WTC11 (cell line): ENCODE measurements at regions not wholly inside any gene's neighbourhood (a gene's known extent, or its start where the extent isn't known, plus 50 kb on each side); places are given as distances from the start of the nearest gene placed in this dataset.

Experiments used
- ATAC-seq: fragments of 200-7000 bp; cut with Tn5 transposase; 2 replicates; pipeline ENCODE4 v1.10.0; 2021; ENCODE audit warnings: mild to moderate bottlenecking, moderate library complexity
- CTCF ChIA-PET: fragments of 300-600 bp; sonication (Branson Sonifier 250); formaldehyde crosslinking; loops from one replicate; lab custom pipeline; 2021; ENCODE audit warnings: antibody characterized with exemption; lab: Charles Lee
- POLR2A ChIA-PET: fragments of 350-600 bp; sonication (Branson Sonifier 250); formaldehyde crosslinking; loops from one replicate; lab custom pipeline; 2021; ENCODE audit warnings: antibody characterized with exemption; lab: Charles Lee
- DNase-seq: peaks from one replicate; pipeline ENCODE4 v3.0.0; 2021; ENCODE audit warnings: low spot score
- H3K27ac Mint-ChIP-seq: 2 replicates; pipeline ENCODE4 v1.8.0; 2021; ENCODE audit warnings: mixed read lengths
- H3K27me3 Mint-ChIP-seq: 2 replicates; pipeline ENCODE4 v1.8.0; 2021; ENCODE audit warnings: low read depth, mild to moderate bottlenecking, moderate library complexity, mixed read lengths
- H3K36me3 Mint-ChIP-seq: 2 replicates; pipeline ENCODE4 v1.8.0; 2021; ENCODE audit warnings: mixed read lengths
- H3K4me1 Mint-ChIP-seq: 2 replicates; pipeline ENCODE4 v1.8.0; 2022; ENCODE audit warnings: mixed read lengths
- H3K4me3 Mint-ChIP-seq: 2 replicates; pipeline ENCODE4 v1.8.0; 2021; ENCODE audit warnings: mild to moderate bottlenecking, moderate library complexity, mixed read lengths
- H3K9me3 Mint-ChIP-seq: 2 replicates; pipeline ENCODE4 v1.8.0; 2021; ENCODE audit warnings: mixed read lengths
- CREB1 ChIP-seq: sonication (generic); formaldehyde crosslinking; IDR thresholded peaks from 2 replicates; pipeline ENCODE4 v1.8.0; 2023; ENCODE audit warnings: mild to moderate bottlenecking, missing genetic modification reagents
- EMX1 ChIP-seq: fragments of 250-450 bp; sonication (Bioruptor Pico); IDR thresholded peaks from 2 replicates; pipeline ENCODE4 v1.8.0; 2021; ENCODE audit warnings: mild to moderate bottlenecking
- FOXP1 ChIP-seq: sonication (generic); formaldehyde crosslinking; IDR thresholded peaks from 2 replicates; pipeline ENCODE4 v1.8.0; 2022; ENCODE audit warnings: missing genetic modification reagents, mild to moderate bottlenecking, moderate library complexity, borderline replicate concordance
- NFE2L1 ChIP-seq: sonication (generic); formaldehyde crosslinking; IDR thresholded peaks from 2 replicates; pipeline ENCODE4 v1.8.1; 2023; ENCODE audit warnings: missing genetic modification reagents
- NFYB ChIP-seq: sonication (generic); formaldehyde crosslinking; conservative IDR thresholded peaks from 2 replicates; pipeline ENCODE4 v1.8.0; 2022; ENCODE audit warnings: low read depth, missing genetic modification reagents
- NR3C1 ChIP-seq: sonication (generic); formaldehyde crosslinking; conservative IDR thresholded peaks from 2 replicates; pipeline ENCODE4 v1.8.1; 2023; ENCODE audit warnings: low read depth, mild to moderate bottlenecking, missing genetic modification reagents
- SMAD4 ChIP-seq: sonication (generic); formaldehyde crosslinking; IDR thresholded peaks from 2 replicates; pipeline ENCODE4 v1.8.0; 2022; ENCODE audit warnings: mild to moderate bottlenecking, missing genetic modification reagents
- TEAD4 ChIP-seq: sonication (generic); formaldehyde crosslinking; IDR thresholded peaks from 2 replicates; pipeline ENCODE4 v1.8.0; 2022; ENCODE audit warnings: mild to moderate bottlenecking, missing genetic modification reagents
- ZNF416 ChIP-seq: fragments of 250-450 bp; sonication (Bioruptor Pico); IDR thresholded peaks from 2 replicates; pipeline ENCODE4 v1.9.0; 2021; ENCODE audit warnings: mild to moderate bottlenecking, inconsistent platforms
- TF ChIP-seq, protein P1 (sequence below): sonication (generic); formaldehyde crosslinking; IDR thresholded peaks from 2 replicates; pipeline ENCODE4 v1.8.0; 2023; ENCODE audit warnings: missing genetic modification reagents, mild to moderate bottlenecking, borderline replicate concordance
- TF ChIP-seq, protein P2 (sequence below): sonication (generic); formaldehyde crosslinking; IDR thresholded peaks from 2 replicates; pipeline ENCODE4 v1.8.1; 2022; ENCODE audit warnings: low read depth, missing genetic modification reagents, borderline replicate concordance
- TF ChIP-seq, protein P3 (sequence below): sonication (generic); formaldehyde crosslinking; IDR thresholded peaks from 2 replicates; pipeline ENCODE4 v1.8.1; 2023; ENCODE audit warnings: mild to moderate bottlenecking, moderate library complexity, missing genetic modification reagents
- TF ChIP-seq, protein P4 (sequence below): fragments of 250-450 bp; sonication (Bioruptor Pico); IDR thresholded peaks from 2 replicates; pipeline ENCODE4 v1.9.0; 2021; ENCODE audit warnings: mild to moderate bottlenecking
- TF ChIP-seq, protein P5 (sequence below): sonication (generic); formaldehyde crosslinking; IDR thresholded peaks from 2 replicates; pipeline ENCODE4 v1.8.0; 2022; ENCODE audit warnings: mild to moderate bottlenecking, missing genetic modification reagents
- TF ChIP-seq, protein P6 (sequence below): sonication (generic); formaldehyde crosslinking; IDR thresholded peaks from 2 replicates; pipeline ENCODE4 v1.8.1; 2022; ENCODE audit warnings: low read depth, mild to moderate bottlenecking, moderate library complexity, missing genetic modification reagents, borderline replicate concordance
- TF ChIP-seq, protein P7 (sequence below): sonication (generic); formaldehyde crosslinking; IDR thresholded peaks from 2 replicates; pipeline ENCODE4 v1.8.1; 2023; ENCODE audit warnings: mild to moderate bottlenecking, missing genetic modification reagents, moderate library complexity
- TF ChIP-seq, protein P8 (sequence below): sonication (generic); formaldehyde crosslinking; IDR thresholded peaks from 2 replicates; pipeline ENCODE4 v1.8.0; 2023; ENCODE audit warnings: missing genetic modification reagents

DNA sequence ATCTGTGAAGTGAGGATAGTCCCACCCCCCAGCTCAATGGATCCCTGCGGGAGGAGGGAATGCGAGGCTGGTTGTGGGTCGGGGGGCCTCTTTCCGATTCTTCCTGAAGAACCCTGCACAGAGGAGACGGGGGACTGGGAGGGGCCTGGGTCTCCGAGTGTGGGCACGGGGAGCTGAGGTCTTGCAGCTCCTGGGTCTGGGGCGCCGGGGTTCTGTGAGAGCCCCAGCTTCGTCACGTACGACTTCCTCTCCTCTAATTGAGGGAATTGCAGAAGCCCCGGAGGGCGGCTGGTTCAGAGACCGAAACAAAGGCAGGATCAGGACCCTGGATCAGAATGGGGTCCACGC is 66.6 kb downstream of the DIO3 start (continued):
- TF ChIP-seq, protein P1, sequence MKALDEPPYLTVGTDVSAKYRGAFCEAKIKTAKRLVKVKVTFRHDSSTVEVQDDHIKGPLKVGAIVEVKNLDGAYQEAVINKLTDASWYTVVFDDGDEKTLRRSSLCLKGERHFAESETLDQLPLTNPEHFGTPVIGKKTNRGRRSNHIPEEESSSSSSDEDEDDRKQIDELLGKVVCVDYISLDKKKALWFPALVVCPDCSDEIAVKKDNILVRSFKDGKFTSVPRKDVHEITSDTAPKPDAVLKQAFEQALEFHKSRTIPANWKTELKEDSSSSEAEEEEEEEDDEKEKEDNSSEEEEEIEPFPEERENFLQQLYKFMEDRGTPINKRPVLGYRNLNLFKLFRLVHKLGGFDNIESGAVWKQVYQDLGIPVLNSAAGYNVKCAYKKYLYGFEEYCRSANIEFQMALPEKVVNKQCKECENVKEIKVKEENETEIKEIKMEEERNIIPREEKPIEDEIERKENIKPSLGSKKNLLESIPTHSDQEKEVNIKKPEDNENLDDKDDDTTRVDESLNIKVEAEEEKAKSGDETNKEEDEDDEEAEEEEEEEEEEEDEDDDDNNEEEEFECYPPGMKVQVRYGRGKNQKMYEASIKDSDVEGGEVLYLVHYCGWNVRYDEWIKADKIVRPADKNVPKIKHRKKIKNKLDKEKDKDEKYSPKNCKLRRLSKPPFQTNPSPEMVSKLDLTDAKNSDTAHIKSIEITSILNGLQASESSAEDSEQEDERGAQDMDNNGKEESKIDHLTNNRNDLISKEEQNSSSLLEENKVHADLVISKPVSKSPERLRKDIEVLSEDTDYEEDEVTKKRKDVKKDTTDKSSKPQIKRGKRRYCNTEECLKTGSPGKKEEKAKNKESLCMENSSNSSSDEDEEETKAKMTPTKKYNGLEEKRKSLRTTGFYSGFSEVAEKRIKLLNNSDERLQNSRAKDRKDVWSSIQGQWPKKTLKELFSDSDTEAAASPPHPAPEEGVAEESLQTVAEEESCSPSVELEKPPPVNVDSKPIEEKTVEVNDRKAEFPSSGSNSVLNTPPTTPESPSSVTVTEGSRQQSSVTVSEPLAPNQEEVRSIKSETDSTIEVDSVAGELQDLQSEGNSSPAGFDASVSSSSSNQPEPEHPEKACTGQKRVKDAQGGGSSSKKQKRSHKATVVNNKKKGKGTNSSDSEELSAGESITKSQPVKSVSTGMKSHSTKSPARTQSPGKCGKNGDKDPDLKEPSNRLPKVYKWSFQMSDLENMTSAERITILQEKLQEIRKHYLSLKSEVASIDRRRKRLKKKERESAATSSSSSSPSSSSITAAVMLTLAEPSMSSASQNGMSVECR (CRISPR knock-in tag) = no peak
- TF ChIP-seq, protein P2, sequence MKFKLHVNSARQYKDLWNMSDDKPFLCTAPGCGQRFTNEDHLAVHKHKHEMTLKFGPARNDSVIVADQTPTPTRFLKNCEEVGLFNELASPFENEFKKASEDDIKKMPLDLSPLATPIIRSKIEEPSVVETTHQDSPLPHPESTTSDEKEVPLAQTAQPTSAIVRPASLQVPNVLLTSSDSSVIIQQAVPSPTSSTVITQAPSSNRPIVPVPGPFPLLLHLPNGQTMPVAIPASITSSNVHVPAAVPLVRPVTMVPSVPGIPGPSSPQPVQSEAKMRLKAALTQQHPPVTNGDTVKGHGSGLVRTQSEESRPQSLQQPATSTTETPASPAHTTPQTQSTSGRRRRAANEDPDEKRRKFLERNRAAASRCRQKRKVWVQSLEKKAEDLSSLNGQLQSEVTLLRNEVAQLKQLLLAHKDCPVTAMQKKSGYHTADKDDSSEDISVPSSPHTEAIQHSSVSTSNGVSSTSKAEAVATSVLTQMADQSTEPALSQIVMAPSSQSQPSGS (CRISPR knock-in tag) = no peak
- TF ChIP-seq, protein P3, sequence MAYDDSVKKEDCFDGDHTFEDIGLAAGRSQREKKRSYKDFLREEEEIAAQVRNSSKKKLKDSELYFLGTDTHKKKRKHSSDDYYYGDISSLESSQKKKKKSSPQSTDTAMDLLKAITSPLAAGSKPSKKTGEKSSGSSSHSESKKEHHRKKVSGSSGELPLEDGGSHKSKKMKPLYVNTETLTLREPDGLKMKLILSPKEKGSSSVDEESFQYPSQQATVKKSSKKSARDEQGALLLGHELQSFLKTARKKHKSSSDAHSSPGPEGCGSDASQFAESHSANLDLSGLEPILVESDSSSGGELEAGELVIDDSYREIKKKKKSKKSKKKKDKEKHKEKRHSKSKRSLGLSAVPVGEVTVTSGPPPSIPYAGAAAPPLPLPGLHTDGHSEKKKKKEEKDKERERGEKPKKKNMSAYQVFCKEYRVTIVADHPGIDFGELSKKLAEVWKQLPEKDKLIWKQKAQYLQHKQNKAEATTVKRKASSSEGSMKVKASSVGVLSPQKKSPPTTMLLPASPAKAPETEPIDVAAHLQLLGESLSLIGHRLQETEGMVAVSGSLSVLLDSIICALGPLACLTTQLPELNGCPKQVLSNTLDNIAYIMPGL = no peak
- TF ChIP-seq, protein P4, sequence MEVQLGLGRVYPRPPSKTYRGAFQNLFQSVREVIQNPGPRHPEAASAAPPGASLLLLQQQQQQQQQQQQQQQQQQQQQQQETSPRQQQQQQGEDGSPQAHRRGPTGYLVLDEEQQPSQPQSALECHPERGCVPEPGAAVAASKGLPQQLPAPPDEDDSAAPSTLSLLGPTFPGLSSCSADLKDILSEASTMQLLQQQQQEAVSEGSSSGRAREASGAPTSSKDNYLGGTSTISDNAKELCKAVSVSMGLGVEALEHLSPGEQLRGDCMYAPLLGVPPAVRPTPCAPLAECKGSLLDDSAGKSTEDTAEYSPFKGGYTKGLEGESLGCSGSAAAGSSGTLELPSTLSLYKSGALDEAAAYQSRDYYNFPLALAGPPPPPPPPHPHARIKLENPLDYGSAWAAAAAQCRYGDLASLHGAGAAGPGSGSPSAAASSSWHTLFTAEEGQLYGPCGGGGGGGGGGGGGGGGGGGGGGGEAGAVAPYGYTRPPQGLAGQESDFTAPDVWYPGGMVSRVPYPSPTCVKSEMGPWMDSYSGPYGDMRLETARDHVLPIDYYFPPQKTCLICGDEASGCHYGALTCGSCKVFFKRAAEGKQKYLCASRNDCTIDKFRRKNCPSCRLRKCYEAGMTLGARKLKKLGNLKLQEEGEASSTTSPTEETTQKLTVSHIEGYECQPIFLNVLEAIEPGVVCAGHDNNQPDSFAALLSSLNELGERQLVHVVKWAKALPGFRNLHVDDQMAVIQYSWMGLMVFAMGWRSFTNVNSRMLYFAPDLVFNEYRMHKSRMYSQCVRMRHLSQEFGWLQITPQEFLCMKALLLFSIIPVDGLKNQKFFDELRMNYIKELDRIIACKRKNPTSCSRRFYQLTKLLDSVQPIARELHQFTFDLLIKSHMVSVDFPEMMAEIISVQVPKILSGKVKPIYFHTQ (CRISPR knock-in tag) = no peak
- no peak for TF ChIP-seq TEAD4
- TF ChIP-seq, protein P5, sequence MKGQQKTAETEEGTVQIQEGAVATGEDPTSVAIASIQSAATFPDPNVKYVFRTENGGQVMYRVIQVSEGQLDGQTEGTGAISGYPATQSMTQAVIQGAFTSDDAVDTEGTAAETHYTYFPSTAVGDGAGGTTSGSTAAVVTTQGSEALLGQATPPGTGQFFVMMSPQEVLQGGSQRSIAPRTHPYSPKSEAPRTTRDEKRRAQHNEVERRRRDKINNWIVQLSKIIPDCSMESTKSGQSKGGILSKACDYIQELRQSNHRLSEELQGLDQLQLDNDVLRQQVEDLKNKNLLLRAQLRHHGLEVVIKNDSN (CRISPR knock-in tag) = no peak
- no peak for TF ChIP-seq SMAD4 (CRISPR knock-in tag)
- no peak for TF ChIP-seq EMX1

DNA sequence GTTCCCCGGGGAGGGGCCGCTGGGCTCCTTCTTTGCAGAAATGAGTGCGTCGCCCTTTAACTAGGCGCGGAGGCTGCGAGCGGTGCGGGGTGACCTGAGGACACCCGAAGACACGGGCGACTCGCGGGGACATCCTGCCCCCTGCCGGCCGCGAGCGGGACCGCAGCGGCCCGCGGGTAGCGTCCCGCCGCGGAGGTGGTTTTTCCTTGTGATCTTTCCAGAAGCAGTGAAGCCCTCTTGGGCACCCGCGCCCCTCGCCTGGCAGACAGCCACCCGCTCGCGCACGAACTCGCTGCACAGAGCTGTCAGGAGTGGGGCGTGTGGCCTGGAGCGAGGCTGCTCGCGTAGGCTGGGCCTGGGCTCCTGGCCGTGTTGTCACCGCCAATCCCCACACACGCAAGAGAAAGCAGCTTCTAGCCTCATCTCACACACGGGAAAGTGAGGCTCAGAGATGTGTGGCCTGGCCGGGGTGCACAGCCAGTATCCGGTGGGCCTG is 67.2 kb downstream of the DIO3 start:
- peak; percentile 85 for ATAC-seq
- H3K4me3 Mint-ChIP-seq = peak overlapping the region; percentile 43; the same call in 1 of the 2 replicates
- ChIA-PET POLR2A (no interaction called here), CTCF (interaction anchor here (0.6 to 1.4 kb wide), 14 partner anchors 9 to 731 kb away, joined by 3 to 7 read pairs (median 3); no protein-coding TSS in a partner anchor)
- no peak overlapping the region for H3K27ac Mint-ChIP-seq
- peaks cover 23% of the 10 kb centered on the region for H3K27me3 Mint-ChIP-seq
- H3K36me3 Mint-ChIP-seq = no peaks in the 10 kb centered on the region
- no peaks in the 10 kb centered on the region for H3K9me3 Mint-ChIP-seq
- H3K4me1 Mint-ChIP-seq = peaks cover 11% of the 10 kb centered on the region
- peak; percentile 80 for DNase-seq
- TF ChIP-seq CREB1 (CRISPR knock-in tag) (no peak), NFE2L1 (CRISPR knock-in tag) (no peak), NFYB (no peak), FOXP1 (CRISPR knock-in tag) (peak; percentile 33; the same call in 1 of the 2 replicates), NR3C1 (no peak), ZNF416 (CRISPR knock-in tag) (no peak)
- TF ChIP-seq, protein P6, sequence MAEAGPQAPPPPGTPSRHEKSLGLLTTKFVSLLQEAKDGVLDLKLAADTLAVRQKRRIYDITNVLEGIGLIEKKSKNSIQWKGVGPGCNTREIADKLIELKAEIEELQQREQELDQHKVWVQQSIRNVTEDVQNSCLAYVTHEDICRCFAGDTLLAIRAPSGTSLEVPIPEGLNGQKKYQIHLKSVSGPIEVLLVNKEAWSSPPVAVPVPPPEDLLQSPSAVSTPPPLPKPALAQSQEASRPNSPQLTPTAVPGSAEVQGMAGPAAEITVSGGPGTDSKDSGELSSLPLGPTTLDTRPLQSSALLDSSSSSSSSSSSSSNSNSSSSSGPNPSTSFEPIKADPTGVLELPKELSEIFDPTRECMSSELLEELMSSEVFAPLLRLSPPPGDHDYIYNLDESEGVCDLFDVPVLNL (CRISPR knock-in tag) = no peak
- TF ChIP-seq, protein P7, sequence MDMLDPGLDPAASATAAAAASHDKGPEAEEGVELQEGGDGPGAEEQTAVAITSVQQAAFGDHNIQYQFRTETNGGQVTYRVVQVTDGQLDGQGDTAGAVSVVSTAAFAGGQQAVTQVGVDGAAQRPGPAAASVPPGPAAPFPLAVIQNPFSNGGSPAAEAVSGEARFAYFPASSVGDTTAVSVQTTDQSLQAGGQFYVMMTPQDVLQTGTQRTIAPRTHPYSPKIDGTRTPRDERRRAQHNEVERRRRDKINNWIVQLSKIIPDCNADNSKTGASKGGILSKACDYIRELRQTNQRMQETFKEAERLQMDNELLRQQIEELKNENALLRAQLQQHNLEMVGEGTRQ = no peak
- TF ChIP-seq, protein P3 = 0 out of 2 replicates have a peak, but pooled peaks have one; percentile 14
- TF ChIP-seq, protein P8, sequence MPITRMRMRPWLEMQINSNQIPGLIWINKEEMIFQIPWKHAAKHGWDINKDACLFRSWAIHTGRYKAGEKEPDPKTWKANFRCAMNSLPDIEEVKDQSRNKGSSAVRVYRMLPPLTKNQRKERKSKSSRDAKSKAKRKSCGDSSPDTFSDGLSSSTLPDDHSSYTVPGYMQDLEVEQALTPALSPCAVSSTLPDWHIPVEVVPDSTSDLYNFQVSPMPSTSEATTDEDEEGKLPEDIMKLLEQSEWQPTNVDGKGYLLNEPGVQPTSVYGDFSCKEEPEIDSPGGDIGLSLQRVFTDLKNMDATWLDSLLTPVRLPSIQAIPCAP (CRISPR knock-in tag) = no peak
